CD8-positive, alpha-beta memory T cell (primary cell): ENCODE measurements at regions not wholly inside any gene's neighbourhood (a gene's known extent, or its start where the extent isn't known, plus 50 kb on each side); places are given as distances from the start of the nearest gene placed in this dataset.

Source experiments
- CTCF ChIA-PET: fragments of 350-600 bp; sonication (Branson Sonifier 250); formaldehyde crosslinking; loops from one replicate; lab custom pipeline; 2021; ENCODE audit warnings: antibody characterized with exemption; lab: Charles Lee
- POLR2A ChIA-PET: fragments of 350-600 bp; sonication (Branson Sonifier 250); formaldehyde crosslinking; loops from one replicate; lab custom pipeline; 2021; ENCODE audit warnings: antibody characterized with exemption; lab: Charles Lee
- DNase-seq, 5 donors: peaks; one replicate each; pipeline versions ENCODE4 v3.0.0 to v3.0.0-alpha.2; 2020 to 2022; ENCODE audit warnings: mixed read lengths in 1 of 5
- H3K27ac ChIP-seq: one replicate; pipeline ENCODE4 v1.7.0; 2013; ENCODE audit warnings: low read depth, mild to moderate bottlenecking, low read length, moderate library complexity
- H3K27me3 ChIP-seq: 2 replicates; pipeline ENCODE4 v1.7.0; 2013; ENCODE audit warnings: low read length, mild to moderate bottlenecking; ENCODE audit not compliant: insufficient read depth, poor library complexity, severe bottlenecking
- H3K36me3 ChIP-seq: 2 replicates; pipeline ENCODE4 v1.7.0; 2013; ENCODE audit warnings: mild to moderate bottlenecking, low read length, moderate library complexity; ENCODE audit not compliant: insufficient read depth
- H3K4me1 ChIP-seq: 2 replicates; pipeline ENCODE4 v1.7.0; 2013; ENCODE audit warnings: mild to moderate bottlenecking, low read length, moderate library complexity; ENCODE audit not compliant: insufficient read depth
- H3K4me3 ChIP-seq: 2 replicates; pipeline ENCODE4 v1.7.0; 2013; ENCODE audit warnings: mild to moderate bottlenecking, low read length
- H3K9me3 ChIP-seq: 2 replicates; pipeline ENCODE4 v1.7.0; 2013; ENCODE audit warnings: mild to moderate bottlenecking, low read length
- H3K27ac Mint-ChIP-seq, 8 donors: one replicate each; pipeline ENCODE4 v1.8.0; 2020 to 2021; ENCODE audit warnings: mixed read lengths in 8 of 8, mild to moderate bottlenecking in 6 of 8, inconsistent platforms in 3 of 8, moderate library complexity in 3 of 8
- H3K27me3 Mint-ChIP-seq, 2 donors: one replicate each; pipeline ENCODE4 v1.8.0; 2020 to 2021; ENCODE audit warnings: mixed read lengths in 2 of 2, mild to moderate bottlenecking in 1 of 2, moderate library complexity in 1 of 2
- H3K36me3 Mint-ChIP-seq, 3 donors: one replicate each; pipeline ENCODE4 v1.8.0; 2020 to 2021; ENCODE audit warnings: mixed read lengths in 3 of 3, inconsistent platforms in 1 of 3, mild to moderate bottlenecking in 1 of 3
- H3K4me1 Mint-ChIP-seq, 3 donors: one replicate each; pipeline ENCODE4 v1.8.0; 2020 to 2021; ENCODE audit warnings: mixed read lengths in 3 of 3, inconsistent platforms in 1 of 3, mild to moderate bottlenecking in 1 of 3
- H3K4me3 Mint-ChIP-seq, 7 donors: one replicate each; pipeline ENCODE4 v1.8.0; 2020 to 2021; ENCODE audit warnings: mixed read lengths in 7 of 7, mild to moderate bottlenecking in 6 of 7, moderate library complexity in 4 of 7, inconsistent platforms in 2 of 7
- H3K9me3 Mint-ChIP-seq, 5 donors: one replicate each; pipeline ENCODE4 v1.8.0; 2020 to 2022; ENCODE audit warnings: mixed read lengths in 5 of 5, mild to moderate bottlenecking in 3 of 5, moderate library complexity in 2 of 5, inconsistent platforms in 1 of 5

- Mint-ChIP-seq H3K36me3 (no peaks in the 10 kb centered on the region), H3K27ac (no peak overlapping the region), H3K27me3 (peaks cover 0 to 4% of the 10 kb centered on the region in 2 donors), H3K9me3 (no peaks in the 10 kb centered on the region), H3K4me3 (no peak overlapping the region), H3K4me1 (no peaks in the 10 kb centered on the region)
- no peak overlapping the region for H3K4me3 ChIP-seq
- no peaks in the 10 kb centered on the region for H3K27me3 ChIP-seq
- ChIA-PET CTCF (no interaction called here), POLR2A (no interaction called here)
- H3K36me3 ChIP-seq = no peaks in the 10 kb centered on the region
- no peaks in the 10 kb centered on the region for H3K4me1 ChIP-seq
- H3K9me3 ChIP-seq = no peaks in the 10 kb centered on the region
- no peak overlapping the region for H3K27ac ChIP-seq
- no peak for DNase-seq
Observed at GRCh38 chr4:165715211-165715610, 157.8 kb upstream of the TLL1 start.

GRCh38 chr4:165715989-165716388, 157.0 kb upstream of the TLL1 start:
- H3K4me1 Mint-ChIP-seq = no peaks in the 10 kb centered on the region
- H3K27me3 ChIP-seq = no peaks in the 10 kb centered on the region
- ChIA-PET POLR2A (no interaction called here), CTCF (no interaction called here)
- H3K27me3 Mint-ChIP-seq = peaks cover 0 to 4% of the 10 kb centered on the region in 2 donors
- no peak overlapping the region for H3K4me3 Mint-ChIP-seq
- H3K4me3 ChIP-seq = no peak overlapping the region
- no peaks in the 10 kb centered on the region for H3K36me3 ChIP-seq
- no peak overlapping the region for H3K27ac Mint-ChIP-seq
- no peaks in the 10 kb centered on the region for H3K9me3 ChIP-seq
- DNase-seq = no peak
- no peaks in the 10 kb centered on the region for H3K36me3 Mint-ChIP-seq
- H3K9me3 Mint-ChIP-seq = no peaks in the 10 kb centered on the region
- no peak overlapping the region for H3K27ac ChIP-seq
- H3K4me1 ChIP-seq = no peaks in the 10 kb centered on the region

DNA sequence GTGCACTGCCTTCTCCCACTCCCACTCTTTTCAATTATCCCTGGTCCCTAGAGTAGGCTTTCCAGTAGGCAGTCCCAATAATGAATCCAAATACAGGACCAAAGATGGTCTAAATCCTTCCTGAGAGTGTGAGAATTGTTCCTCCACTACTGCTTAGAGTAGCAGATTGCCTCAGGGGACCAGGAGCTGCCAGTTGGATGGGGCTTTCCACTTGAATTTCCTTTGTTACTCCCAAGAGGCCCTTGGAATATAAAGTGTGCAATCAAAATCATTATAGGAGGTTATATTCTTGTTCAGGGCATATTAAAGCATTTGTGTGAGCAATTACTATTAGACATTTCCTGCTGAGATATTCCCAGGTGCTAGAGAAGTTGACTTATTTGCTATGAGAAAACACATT, 156.6 kb upstream of the TLL1 start:
- H3K4me1 Mint-ChIP-seq = no peaks in the 10 kb centered on the region
- Histone ChIP-seq H3K27me3 (no peaks in the 10 kb centered on the region), H3K9me3 (no peaks in the 10 kb centered on the region), H3K4me1 (no peaks in the 10 kb centered on the region), H3K4me3 (no peak overlapping the region), H3K27ac (no peak overlapping the region), H3K36me3 (no peaks in the 10 kb centered on the region)
- H3K27me3 Mint-ChIP-seq = peaks cover 0 to 4% of the 10 kb centered on the region in 2 donors
- CTCF ChIA-PET = no interaction called here
- no peak overlapping the region for H3K4me3 Mint-ChIP-seq
- no peak for DNase-seq
- POLR2A ChIA-PET = no interaction called here
- no peaks in the 10 kb centered on the region for H3K36me3 Mint-ChIP-seq
- H3K9me3 Mint-ChIP-seq = no peaks in the 10 kb centered on the region
- no peak overlapping the region for H3K27ac Mint-ChIP-seq

DNA sequence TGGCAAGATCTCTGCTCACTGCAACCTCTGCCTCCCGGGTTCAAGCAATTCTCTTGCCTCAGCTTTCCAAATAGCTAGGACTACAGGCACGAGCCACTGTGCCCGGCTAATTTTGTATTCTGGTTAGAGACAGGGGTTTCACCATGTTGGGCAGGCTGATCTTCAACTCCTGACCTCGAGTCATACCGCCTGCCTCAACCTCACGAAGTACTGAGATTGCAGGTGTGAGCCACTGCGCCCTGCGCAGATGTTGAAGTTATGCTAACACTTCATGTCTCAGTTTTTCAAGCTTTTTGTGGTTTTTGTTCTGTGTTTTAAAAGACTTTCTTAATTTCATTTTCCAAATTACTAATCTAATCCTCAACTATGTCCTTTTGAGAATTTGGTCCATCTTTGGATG, 154.4 kb upstream of the TLL1 start:
- Mint-ChIP-seq H3K9me3 (no peaks in the 10 kb centered on the region), H3K27ac (no peak overlapping the region), H3K4me3 (no peak overlapping the region), H3K36me3 (no peaks in the 10 kb centered on the region), H3K27me3 (peaks cover 0 to 4% of the 10 kb centered on the region in 2 donors), H3K4me1 (no peaks in the 10 kb centered on the region)
- Histone ChIP-seq H3K27me3 (no peaks in the 10 kb centered on the region), H3K4me1 (no peaks in the 10 kb centered on the region), H3K9me3 (no peaks in the 10 kb centered on the region), H3K4me3 (no peak overlapping the region), H3K36me3 (no peaks in the 10 kb centered on the region), H3K27ac (no peak overlapping the region)
- DNase-seq = no peak
- ChIA-PET CTCF (no interaction called here), POLR2A (no interaction called here)

DNA sequence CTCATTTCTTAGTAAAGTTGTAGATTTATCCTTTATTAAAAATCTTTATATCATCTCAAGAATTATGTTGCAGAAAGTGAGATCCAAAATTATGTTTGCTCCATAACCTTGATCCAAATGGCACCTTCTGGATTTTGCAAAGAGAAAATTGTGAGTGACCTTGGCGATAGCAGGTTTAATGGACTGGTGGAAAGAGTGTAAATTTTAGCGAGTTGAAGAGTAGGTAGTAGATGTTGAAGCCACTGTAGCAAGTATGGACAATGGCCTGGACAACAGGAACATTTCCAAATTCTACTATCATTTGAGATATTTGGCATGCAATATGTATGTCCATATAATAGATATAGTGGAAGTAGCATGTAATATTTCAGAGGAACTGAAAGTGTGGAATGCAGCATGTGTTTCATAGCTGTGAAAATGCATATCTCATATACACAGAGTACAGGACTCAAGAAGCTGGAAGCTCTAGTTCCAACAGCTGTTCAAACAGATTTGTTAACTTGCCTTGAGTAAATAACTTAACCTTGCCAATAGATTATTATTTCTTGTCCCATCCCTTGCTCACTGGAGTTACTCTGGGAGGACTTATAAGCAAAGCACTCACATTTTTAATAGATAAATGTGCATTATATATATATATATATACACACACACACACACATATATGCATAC, 152.5 kb upstream of the TLL1 start:
- Mint-ChIP-seq H3K36me3 (no peaks in the 10 kb centered on the region), H3K27me3 (no peaks in the 10 kb centered on the region), H3K4me3 (no peak overlapping the region), H3K27ac (no peak overlapping the region), H3K4me1 (no peaks in the 10 kb centered on the region), H3K9me3 (no peaks in the 10 kb centered on the region)
- Histone ChIP-seq H3K27me3 (no peaks in the 10 kb centered on the region), H3K9me3 (no peaks in the 10 kb centered on the region), H3K4me1 (no peaks in the 10 kb centered on the region), H3K27ac (no peak overlapping the region), H3K4me3 (no peak overlapping the region), H3K36me3 (no peaks in the 10 kb centered on the region)
- ChIA-PET POLR2A (no interaction called here), CTCF (no interaction called here)
- no peak for DNase-seq

- no peak overlapping the region for H3K27ac ChIP-seq
- Mint-ChIP-seq H3K4me1 (no peaks in the 10 kb centered on the region), H3K4me3 (no peak overlapping the region), H3K27ac (no peak overlapping the region), H3K9me3 (peaks cover 0 to 2% (median 0%) of the 10 kb centered on the region in 5 donors), H3K27me3 (no peaks in the 10 kb centered on the region), H3K36me3 (no peaks in the 10 kb centered on the region)
- H3K4me1 ChIP-seq = no peaks in the 10 kb centered on the region
- H3K4me3 ChIP-seq = no peak overlapping the region
- no peaks in the 10 kb centered on the region for H3K27me3 ChIP-seq
- ChIA-PET CTCF (no interaction called here), POLR2A (no interaction called here)
- no peak for DNase-seq
- H3K36me3 ChIP-seq = no peaks in the 10 kb centered on the region
- H3K9me3 ChIP-seq = no peaks in the 10 kb centered on the region
Observed at GRCh38 chr4:165721815-165722214, 151.2 kb upstream of the TLL1 start.

- Histone ChIP-seq H3K4me3 (no peak overlapping the region), H3K4me1 (no peaks in the 10 kb centered on the region), H3K36me3 (no peaks in the 10 kb centered on the region), H3K27ac (no peak overlapping the region), H3K9me3 (no peaks in the 10 kb centered on the region), H3K27me3 (no peaks in the 10 kb centered on the region)
- Mint-ChIP-seq H3K36me3 (no peaks in the 10 kb centered on the region), H3K27me3 (no peaks in the 10 kb centered on the region), H3K9me3 (peaks cover 0 to 5% (median 0%) of the 10 kb centered on the region in 5 donors), H3K4me3 (no peak overlapping the region), H3K27ac (no peak overlapping the region), H3K4me1 (no peaks in the 10 kb centered on the region)
- POLR2A ChIA-PET = no interaction called here
- DNase-seq = no peak
- CTCF ChIA-PET = no interaction called here
Observed at GRCh38 chr4:165723051-165723795, 149.8 kb upstream of the TLL1 start.

DNA sequence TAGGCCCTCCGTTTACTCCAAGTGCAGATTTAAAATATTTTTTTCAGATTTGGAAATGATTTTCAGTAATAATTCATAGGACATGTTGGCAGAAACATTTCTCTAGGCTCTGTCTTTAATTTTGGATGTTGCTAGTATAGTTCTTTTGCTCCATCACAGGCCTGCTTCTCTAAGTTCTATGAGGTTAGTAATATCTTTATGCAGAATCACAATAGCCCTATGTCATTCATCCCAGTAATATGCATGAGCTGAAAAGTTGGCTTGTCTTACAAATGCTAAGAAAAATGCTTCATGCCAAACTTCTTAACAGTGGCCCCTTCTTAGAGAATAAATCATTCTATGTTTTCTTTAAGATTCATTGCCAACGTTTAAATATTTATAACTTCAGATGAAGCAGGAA, 148.3 kb upstream of the TLL1 start:
- Mint-ChIP-seq H3K27ac (no peak overlapping the region), H3K36me3 (no peaks in the 10 kb centered on the region), H3K9me3 (peaks cover 0 to 5% (median 0%) of the 10 kb centered on the region in 5 donors), H3K27me3 (no peaks in the 10 kb centered on the region), H3K4me1 (no peaks in the 10 kb centered on the region), H3K4me3 (no peak overlapping the region)
- no peak overlapping the region for H3K27ac ChIP-seq
- no peak overlapping the region for H3K4me3 ChIP-seq
- POLR2A ChIA-PET = no interaction called here
- H3K27me3 ChIP-seq = no peaks in the 10 kb centered on the region
- CTCF ChIA-PET = no interaction called here
- no peaks in the 10 kb centered on the region for H3K9me3 ChIP-seq
- H3K36me3 ChIP-seq = no peaks in the 10 kb centered on the region
- DNase-seq = no peak
- no peaks in the 10 kb centered on the region for H3K4me1 ChIP-seq
